IMR-90 (cell line): ENCODE measurements at regions not wholly inside any gene's neighbourhood (a gene's known extent, or its start where the extent isn't known, plus 50 kb on each side); places are given as distances from the start of the nearest gene placed in this dataset.

Experiments used
- ATAC-seq: fragments of 200-7000 bp; cut with Tn5 transposase; 2 replicates; pipeline ENCODE4 v1.9.1; 2020; ENCODE audit warnings: low read depth, mild to moderate bottlenecking, moderate library complexity
- BruUV-seq: library from RNA; stranded (reverse); fragments of 400-500 nt; replicated peaks from 2 replicates; lab custom pipeline; 2021; lab: Mats Ljungman, UMichigan
- CTCF ChIA-PET: fragments of 300-600 bp; formaldehyde crosslinking; extraction: SDS; loops from one replicate; lab custom pipeline; 2021; ENCODE audit warnings: antibody characterized with exemption; lab: Yijun Ruan, JAX
- POLR2A ChIA-PET: fragments of 300-600 bp; sonication (Branson Sonifier 250); formaldehyde crosslinking; loops from one replicate; lab custom pipeline; 2022; ENCODE audit warnings: antibody characterized with exemption; ENCODE audit not compliant: unreplicated experiment; lab: Charles Lee
- DNase-seq: peaks from one replicate; pipeline ENCODE4 v3.0.0; 2013
- H2AFZ ChIP-seq: replicated peaks from 2 replicates; pipeline ENCODE3; 2013; ENCODE audit warnings: low read length, mild to moderate bottlenecking; ENCODE audit not compliant: poor library complexity
- H2AK5ac ChIP-seq: 2 replicates; pipeline ENCODE4 v1.6.1; 2013; ENCODE audit warnings: low read depth, low read length, inconsistent platforms
- H2AK9ac ChIP-seq: replicated peaks from 2 replicates; pipeline ENCODE3; 2013; ENCODE audit warnings: mild to moderate bottlenecking, low read depth, low read length, moderate library complexity; ENCODE audit not compliant: poor library complexity
- H2BK120ac ChIP-seq: 2 replicates; pipeline ENCODE4 v1.6.1; 2013; ENCODE audit warnings: low read depth, low read length, inconsistent platforms
- H2BK15ac ChIP-seq: 3 replicates; pipeline ENCODE4 v1.6.1; 2013; ENCODE audit warnings: low read depth, low read length, inconsistent platforms
- H2BK20ac ChIP-seq: 2 replicates; pipeline ENCODE4 v1.6.1; 2013; ENCODE audit warnings: low read depth, mild to moderate bottlenecking, inconsistent platforms, low read length, moderate library complexity
- H2BK5ac ChIP-seq: 2 replicates; pipeline ENCODE4 v1.6.1; 2013; ENCODE audit warnings: mild to moderate bottlenecking, low read depth, low read length, inconsistent platforms; ENCODE audit not compliant: poor library complexity, severe bottlenecking
- H3K14ac ChIP-seq: replicated peaks from 2 replicates; pipeline ENCODE4 v1.6.1; 2013; ENCODE audit warnings: low read depth, low read length, inconsistent platforms
- H3K18ac ChIP-seq: 2 replicates; pipeline ENCODE4 v1.6.1; 2013; ENCODE audit warnings: low read depth, low read length, control low read depth
- H3K23ac ChIP-seq: 2 replicates; pipeline ENCODE4 v1.6.1; 2013; ENCODE audit warnings: low read depth, low read length, inconsistent platforms
- H3K27ac ChIP-seq: 2 replicates; pipeline ENCODE4 v1.5.1; 2013; ENCODE audit warnings: mild to moderate bottlenecking, control low read depth, low read length; ENCODE audit not compliant: insufficient read depth
- H3K27me3 ChIP-seq: 2 replicates; pipeline ENCODE4 v1.6.1; 2013; ENCODE audit warnings: low read length; ENCODE audit not compliant: control insufficient read depth, insufficient read depth
- H3K36me3 ChIP-seq: 2 replicates; pipeline ENCODE4 v1.6.1; 2013; ENCODE audit warnings: low read length, mixed read lengths; ENCODE audit not compliant: control insufficient read depth, insufficient read depth
- H3K4ac ChIP-seq: 2 replicates; pipeline ENCODE4 v1.6.1; 2013; ENCODE audit warnings: low read depth, low read length, inconsistent platforms
- H3K4me1 ChIP-seq: 2 replicates; pipeline ENCODE4 v1.6.1; 2013; ENCODE audit warnings: low read length, mixed read lengths; ENCODE audit not compliant: control insufficient read depth, insufficient read depth
- H3K4me2 ChIP-seq: 2 replicates; pipeline ENCODE4 v1.6.1; 2013; ENCODE audit warnings: low read depth, mild to moderate bottlenecking, control low read depth, low read length, moderate library complexity
- H3K4me3 ChIP-seq: 2 replicates; pipeline ENCODE4 v1.5.1; 2013; ENCODE audit warnings: low read depth, mild to moderate bottlenecking, control low read depth, low read length, moderate library complexity; ENCODE audit not compliant: insufficient read depth
- H3K56ac ChIP-seq: 2 replicates; pipeline ENCODE4 v1.6.1; 2013; ENCODE audit warnings: low read length, inconsistent platforms; ENCODE audit not compliant: insufficient read depth; ENCODE audit errors: extremely low read depth
- H3K79me1 ChIP-seq, 2 experiments: 2 replicates each; pipeline ENCODE4 v1.6.1; 2013; ENCODE audit warnings: low read length in 2 of 2, inconsistent platforms in 1 of 2, low read depth in 1 of 2
- H3K9ac ChIP-seq: 2 replicates; pipeline ENCODE4 v1.6.1; 2013; ENCODE audit warnings: low read depth, low read length, control low read depth
- H3K9me1 ChIP-seq: 2 replicates; pipeline ENCODE4 v1.6.1; 2013; ENCODE audit warnings: low read length, inconsistent platforms; ENCODE audit not compliant: insufficient read depth
- H3K9me3 ChIP-seq: 2 replicates; pipeline ENCODE4 v1.6.1; 2013; ENCODE audit warnings: low read length; ENCODE audit not compliant: control insufficient read depth, insufficient read depth
- H4K20me1 ChIP-seq: 2 replicates; pipeline ENCODE4 v1.6.1; 2013; ENCODE audit warnings: low read length, inconsistent platforms; ENCODE audit not compliant: insufficient read depth
- H4K5ac ChIP-seq: 2 replicates; pipeline ENCODE4 v1.6.1; 2013; ENCODE audit warnings: mild to moderate bottlenecking, low read depth, low read length, control low read depth
- H4K8ac ChIP-seq, 2 experiments: 2 replicates each; pipeline ENCODE4 v1.6.1; 2013; ENCODE audit warnings: low read depth in 2 of 2, low read length in 2 of 2, control low read depth in 1 of 2, inconsistent platforms in 1 of 2
- H4K91ac ChIP-seq: 2 replicates; pipeline ENCODE4 v1.6.1; 2013; ENCODE audit warnings: low read depth, low read length, inconsistent platforms; ENCODE audit not compliant: insufficient read depth
- BHLHE40 ChIP-seq: fragments of 150-350 bp; IDR thresholded peaks from 2 replicates; pipeline ENCODE4 v1.6.1; 2016; ENCODE audit warnings: mild to moderate bottlenecking, low read depth, low read length
- CTCF ChIP-seq: conservative IDR thresholded peaks from 2 replicates; pipeline ENCODE4 v1.5.1; 2012; ENCODE audit warnings: mild to moderate bottlenecking, low read depth, low read length, improper control_type of control experiment
- MAFK ChIP-seq: IDR thresholded peaks from 2 replicates; pipeline ENCODE4 v1.6.1; 2012; ENCODE audit warnings: low read depth, low read length, improper control_type of control experiment
- POLR2A ChIP-seq: IDR thresholded peaks from 2 replicates; pipeline ENCODE4 v1.6.1; 2012; ENCODE audit warnings: mild to moderate bottlenecking, low read depth, low read length
- RAD21 ChIP-seq: IDR thresholded peaks from 2 replicates; pipeline ENCODE4 v1.6.1; 2012; ENCODE audit warnings: low read length, improper control_type of control experiment
- RCOR1 ChIP-seq: IDR thresholded peaks from 2 replicates; pipeline ENCODE4 v1.6.1; 2012; ENCODE audit warnings: mild to moderate bottlenecking, low read length, improper control_type of control experiment; ENCODE audit not compliant: insufficient replicate concordance
- RFX5 ChIP-seq: IDR thresholded peaks from 2 replicates; pipeline ENCODE4 v1.8.0; 2012; ENCODE audit warnings: low read depth, mild to moderate bottlenecking, low read length, moderate library complexity
- WGBS, 2 experiments: methylation state at CpG; one replicate each; pipeline versions ENCODE4 v1.1.5 to v1.1.7; 2013; ENCODE audit warnings: missing lambda C conversion rate in 2 of 2; ENCODE audit not compliant: insufficient read length in 1 of 2; ENCODE audit errors: extremely low coverage in 2 of 2; 5-methylcytosine and 5-hydroxymethylcytosine counted together
- dilution Hi-C: fragments of 300-500 bp; cut with HindIII; formaldehyde crosslinking; loops from one replicate; pipeline ENCODE4 v1.14.3; 2018; ENCODE audit warnings: low sequenced_read_pairs; ENCODE audit not compliant: unreplicated experiment
- in situ Hi-C: fragments of 300-500 bp; cut with MboI; formaldehyde crosslinking; loops from 3 replicates; pipeline ENCODE4 v1.14.3; 2019; ENCODE audit warnings: low sequenced_read_pairs, inconsistent platforms, mixed read lengths
- intact Hi-C: fragments of 100-400 bp; cut with micrococcal nuclease; formaldehyde crosslinking; loops from 2 replicates; pipeline ENCODE4 v1.10.0; 2022
- TF ChIP-seq, protein P1 (sequence below): fragments of 150-350 bp; IDR thresholded peaks from 2 replicates; pipeline ENCODE4 v1.6.1; 2017; ENCODE audit warnings: mild to moderate bottlenecking, antibody characterized with exemption, low read length, low read depth
- TF ChIP-seq, protein P2 (sequence below): fragments of 150-350 bp; IDR thresholded peaks from 2 replicates; pipeline ENCODE4 v1.6.1; 2016; ENCODE audit warnings: low read depth, mild to moderate bottlenecking, low read length, moderate library complexity, borderline replicate concordance

DNA sequence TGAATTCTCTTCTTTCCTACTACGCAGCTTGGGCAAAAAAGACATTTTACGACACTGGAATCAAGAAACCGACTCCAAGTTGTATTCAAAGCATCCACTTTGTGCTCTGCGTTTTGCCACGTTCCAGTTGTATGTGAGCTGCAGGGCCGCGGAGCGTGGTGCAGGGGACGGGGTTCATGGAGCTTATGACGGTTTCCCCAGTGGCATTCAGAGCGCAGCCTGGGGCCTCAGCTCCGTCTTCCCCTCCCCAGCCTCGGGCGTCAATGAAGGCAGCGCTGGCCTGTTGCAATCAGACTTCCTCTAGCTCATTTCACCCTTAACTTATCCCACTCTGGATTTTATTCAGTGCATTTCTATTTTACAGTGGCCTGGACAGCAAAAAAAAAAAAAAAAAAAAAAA is 403.4 kb upstream of the KLF6 start:
- peaks cover 2% of the 10 kb centered on the region; the same call in 1 of the 2 replicates for H3K4me1 ChIP-seq
- no peak overlapping the region for H3K23ac ChIP-seq
- no peaks in the 10 kb centered on the region for H3K79me1 ChIP-seq
- no peak overlapping the region for H4K5ac ChIP-seq
- H3K36me3 ChIP-seq: no peaks in the 10 kb centered on the region
- H3K4ac ChIP-seq: no peak overlapping the region
- no peak overlapping the region for H2BK5ac ChIP-seq
- H3K4me3 ChIP-seq: no peak overlapping the region
- in situ Hi-C loops (no loop called here), dilution Hi-C loops (no loop called here), intact Hi-C loops (no loop called here)
- POLR2A ChIA-PET: interaction anchor here (0.6 kb wide), 1 partner anchor 13 kb away, joined by 19 read pairs; no protein-coding TSS in a partner anchor
- H2BK20ac ChIP-seq: no peak overlapping the region
- H3K18ac ChIP-seq: no peak overlapping the region
- H3K14ac ChIP-seq: no peak overlapping the region
- no peak overlapping the region for H4K91ac ChIP-seq
- DNase-seq: no peak
- WGBS, 2 experiments: 98% methylated on average over 9 of the region's 15 CpGs; no CpG with 5 or more reads in 1 of the 2 experiments
- H2AFZ ChIP-seq: no peak overlapping the region
- no peak overlapping the region for H2BK120ac ChIP-seq
- H3K9me1 ChIP-seq: peaks cover under 1% of the 10 kb centered on the region; the same call in 1 of the 2 replicates
- H3K27me3 ChIP-seq: peaks cover 2% of the 10 kb centered on the region; the same call in 1 of the 2 replicates
- no peak overlapping the region for H2AK9ac ChIP-seq
- BruUV-seq: no TSS peak
- CTCF ChIA-PET: no interaction called here
- no peak overlapping the region for H2BK15ac ChIP-seq
- no peak overlapping the region for H4K8ac ChIP-seq
- no peak overlapping the region for H3K4me2 ChIP-seq
- H3K9me3 ChIP-seq: no peaks in the 10 kb centered on the region
- no peak for TF ChIP-seq RFX5
- no peak for TF ChIP-seq RAD21
- TF ChIP-seq POLR2A: no peak
- no peak for TF ChIP-seq CTCF
- no peak for TF ChIP-seq MAFK
- no peak for TF ChIP-seq RCOR1
- TF ChIP-seq BHLHE40: no peak
- TF ChIP-seq, protein P1, sequence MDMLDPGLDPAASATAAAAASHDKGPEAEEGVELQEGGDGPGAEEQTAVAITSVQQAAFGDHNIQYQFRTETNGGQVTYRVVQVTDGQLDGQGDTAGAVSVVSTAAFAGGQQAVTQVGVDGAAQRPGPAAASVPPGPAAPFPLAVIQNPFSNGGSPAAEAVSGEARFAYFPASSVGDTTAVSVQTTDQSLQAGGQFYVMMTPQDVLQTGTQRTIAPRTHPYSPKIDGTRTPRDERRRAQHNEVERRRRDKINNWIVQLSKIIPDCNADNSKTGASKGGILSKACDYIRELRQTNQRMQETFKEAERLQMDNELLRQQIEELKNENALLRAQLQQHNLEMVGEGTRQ: no peak
- TF ChIP-seq, protein P2, sequence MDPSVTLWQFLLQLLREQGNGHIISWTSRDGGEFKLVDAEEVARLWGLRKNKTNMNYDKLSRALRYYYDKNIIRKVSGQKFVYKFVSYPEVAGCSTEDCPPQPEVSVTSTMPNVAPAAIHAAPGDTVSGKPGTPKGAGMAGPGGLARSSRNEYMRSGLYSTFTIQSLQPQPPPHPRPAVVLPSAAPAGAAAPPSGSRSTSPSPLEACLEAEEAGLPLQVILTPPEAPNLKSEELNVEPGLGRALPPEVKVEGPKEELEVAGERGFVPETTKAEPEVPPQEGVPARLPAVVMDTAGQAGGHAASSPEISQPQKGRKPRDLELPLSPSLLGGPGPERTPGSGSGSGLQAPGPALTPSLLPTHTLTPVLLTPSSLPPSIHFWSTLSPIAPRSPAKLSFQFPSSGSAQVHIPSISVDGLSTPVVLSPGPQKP: no peak
- no peak overlapping the region for H2AK5ac ChIP-seq
- H3K56ac ChIP-seq: no peak overlapping the region
- no peak for ATAC-seq
- no peak overlapping the region for H3K9ac ChIP-seq
- no peaks in the 10 kb centered on the region for H4K20me1 ChIP-seq
- H3K27ac ChIP-seq: no peak overlapping the region
